Liver (tissue), 8 donors: ENCODE measurements at regions not wholly inside any gene's neighbourhood (a gene's known extent, or its start where the extent isn't known, plus 50 kb on each side); places are given as distances from the start of the nearest gene placed in this dataset.

ENCODE experiments used
- DNase-seq: peaks from one replicate; pipeline ENCODE4 v3.0.0-alpha.2; 2017; ENCODE audit warnings: low spot score
- H3K27ac ChIP-seq, 2 donors: one replicate each; pipeline ENCODE4 v1.7.0; 2013; ENCODE audit warnings: inconsistent platforms in 2 of 2, low read length in 2 of 2, control low read depth in 1 of 2, low read depth in 1 of 2, mild to moderate bottlenecking in 1 of 2
- H3K27me3 ChIP-seq, 4 donors: one replicate each; pipeline versions ENCODE4 v1.6.1 to v1.7.0; 2013; ENCODE audit warnings: low read length in 3 of 4, inconsistent platforms in 1 of 4, mild to moderate bottlenecking in 1 of 4, moderate library complexity in 1 of 4; ENCODE audit not compliant: control insufficient read depth in 4 of 4, insufficient read depth in 4 of 4
- H3K36me3 ChIP-seq, 4 donors: one replicate each; pipeline versions ENCODE4 v1.6.1 to v1.7.0; 2013; ENCODE audit warnings: low read length in 3 of 4, mild to moderate bottlenecking in 3 of 4, low read depth in 1 of 4, moderate library complexity in 1 of 4; ENCODE audit not compliant: control insufficient read depth in 4 of 4, insufficient read depth in 3 of 4
- H3K4me1 ChIP-seq, 4 donors: one replicate each; pipeline versions ENCODE4 v1.6.1 to v1.7.0; 2013; ENCODE audit warnings: low read length in 3 of 4, mild to moderate bottlenecking in 3 of 4, moderate library complexity in 1 of 4; ENCODE audit not compliant: control insufficient read depth in 4 of 4, insufficient read depth in 4 of 4
- H3K4me3 ChIP-seq, 3 donors: one replicate each; pipeline versions ENCODE4 v1.6.1 to v1.7.0; 2013; ENCODE audit warnings: low read length in 3 of 3, control low read depth in 1 of 3, low read depth in 1 of 3, mild to moderate bottlenecking in 1 of 3
- H3K9ac ChIP-seq, 2 donors: one replicate each; pipeline ENCODE4 v1.7.0; 2013; ENCODE audit warnings: low read length in 2 of 2, mild to moderate bottlenecking in 2 of 2, moderate library complexity in 2 of 2, control low read depth in 1 of 2, low read depth in 1 of 2
- H3K9me3 ChIP-seq, 4 donors: one replicate each; pipeline versions ENCODE4 v1.6.1 to v1.7.0; 2013; ENCODE audit warnings: low read length in 3 of 4; ENCODE audit not compliant: control insufficient read depth in 4 of 4
- FOXA1 ChIP-seq: IDR thresholded peaks from 2 replicates; pipeline ENCODE4 v1.6.1; 2016; ENCODE audit warnings: antibody characterized with exemption
- FOXA2 ChIP-seq: IDR thresholded peaks from 2 replicates; pipeline ENCODE4 v1.6.1; 2016; ENCODE audit warnings: antibody characterized with exemption
- GABPA ChIP-seq, 2 donors: IDR thresholded peaks in 1 of 2; conservative IDR thresholded peaks in 1 of 2; 2 replicates each; pipeline ENCODE4 v1.6.1; 2016; ENCODE audit warnings: antibody characterized with exemption in 2 of 2, mild to moderate bottlenecking in 1 of 2, moderate library complexity in 1 of 2
- HNF4A ChIP-seq, 2 donors: conservative IDR thresholded peaks; 2 replicates each; pipeline ENCODE4 v1.6.1; 2016; ENCODE audit warnings: antibody characterized with exemption in 2 of 2, mild to moderate bottlenecking in 2 of 2
- JUND ChIP-seq, 2 donors: IDR thresholded peaks; 2 replicates each; pipeline ENCODE4 v1.6.1; 2016; ENCODE audit warnings: antibody characterized with exemption in 2 of 2
- RAD21 ChIP-seq, 2 donors: IDR thresholded peaks; 2 replicates each; pipeline ENCODE4 v1.6.1; 2016; ENCODE audit warnings: antibody characterized with exemption in 2 of 2, mild to moderate bottlenecking in 2 of 2
- RXRA ChIP-seq, 2 donors: IDR thresholded peaks; 2 replicates each; pipeline ENCODE4 v1.6.1; 2017 to 2018; ENCODE audit warnings: antibody characterized with exemption in 2 of 2, mild to moderate bottlenecking in 1 of 2
- SP1 ChIP-seq: IDR thresholded peaks from 2 replicates; pipeline ENCODE4 v1.6.1; 2018; ENCODE audit warnings: antibody characterized with exemption, mild to moderate bottlenecking
- YY1 ChIP-seq: IDR thresholded peaks from 2 replicates; pipeline ENCODE4 v1.6.1; 2016; ENCODE audit warnings: antibody characterized with exemption, mild to moderate bottlenecking
- WGBS: extraction: QIAGEN DNeasy Blood & Tissue Kit; methylation state at CpG from one replicate; pipeline ENCODE4 v1.1.7; 2013; 5-methylcytosine and 5-hydroxymethylcytosine counted together
- TF ChIP-seq, protein P1 (sequence below): fragments of 150-350 bp; IDR thresholded peaks from 2 replicates; pipeline ENCODE4 v1.5.1; 2017; ENCODE audit warnings: improper control_type of control experiment, low read depth, low read length; ENCODE audit not compliant: missing input control
- TF ChIP-seq, protein P2 (sequence below): IDR thresholded peaks from 2 replicates; pipeline ENCODE4 v1.6.1; 2016; ENCODE audit warnings: antibody characterized with exemption
- TF ChIP-seq, protein P3 (sequence below): IDR thresholded peaks from 2 replicates; pipeline ENCODE4 v1.6.1; 2016; ENCODE audit warnings: antibody characterized with exemption
- donor health status: healthy.
- donor health status: healthy.
- donor health status: healthy.
- donor health status: healthy.
- donor health status: healthy.

DNA sequence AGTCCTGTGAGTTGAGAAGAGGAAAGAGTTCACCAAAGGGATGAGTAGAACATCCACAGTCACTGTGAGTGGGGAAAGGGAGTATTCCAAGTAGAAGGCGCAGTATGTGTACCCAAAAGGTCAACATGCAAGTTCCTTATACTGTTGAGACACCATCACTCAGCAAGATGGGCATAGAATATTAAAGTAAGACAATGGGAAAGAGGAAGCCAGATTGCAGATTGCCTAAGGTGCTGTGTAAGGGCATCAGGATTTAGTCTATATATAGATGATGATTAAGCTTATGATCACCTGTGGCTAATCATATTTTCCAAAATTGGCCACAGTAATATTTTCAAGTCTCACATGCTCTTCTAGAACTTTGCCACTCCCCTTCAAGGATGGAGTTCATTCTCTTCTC lies 120.1 kb upstream of the CAMK1G start (continued):
- TF ChIP-seq, protein P1, sequence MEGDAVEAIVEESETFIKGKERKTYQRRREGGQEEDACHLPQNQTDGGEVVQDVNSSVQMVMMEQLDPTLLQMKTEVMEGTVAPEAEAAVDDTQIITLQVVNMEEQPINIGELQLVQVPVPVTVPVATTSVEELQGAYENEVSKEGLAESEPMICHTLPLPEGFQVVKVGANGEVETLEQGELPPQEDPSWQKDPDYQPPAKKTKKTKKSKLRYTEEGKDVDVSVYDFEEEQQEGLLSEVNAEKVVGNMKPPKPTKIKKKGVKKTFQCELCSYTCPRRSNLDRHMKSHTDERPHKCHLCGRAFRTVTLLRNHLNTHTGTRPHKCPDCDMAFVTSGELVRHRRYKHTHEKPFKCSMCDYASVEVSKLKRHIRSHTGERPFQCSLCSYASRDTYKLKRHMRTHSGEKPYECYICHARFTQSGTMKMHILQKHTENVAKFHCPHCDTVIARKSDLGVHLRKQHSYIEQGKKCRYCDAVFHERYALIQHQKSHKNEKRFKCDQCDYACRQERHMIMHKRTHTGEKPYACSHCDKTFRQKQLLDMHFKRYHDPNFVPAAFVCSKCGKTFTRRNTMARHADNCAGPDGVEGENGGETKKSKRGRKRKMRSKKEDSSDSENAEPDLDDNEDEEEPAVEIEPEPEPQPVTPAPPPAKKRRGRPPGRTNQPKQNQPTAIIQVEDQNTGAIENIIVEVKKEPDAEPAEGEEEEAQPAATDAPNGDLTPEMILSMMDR, result no peak
- no peak for TF ChIP-seq FOXA1
- TF ChIP-seq RXRA (IDR thresholded peaks at IDR 0.05), result no peak
- no peak for TF ChIP-seq FOXA2
- TF ChIP-seq, protein P2, sequence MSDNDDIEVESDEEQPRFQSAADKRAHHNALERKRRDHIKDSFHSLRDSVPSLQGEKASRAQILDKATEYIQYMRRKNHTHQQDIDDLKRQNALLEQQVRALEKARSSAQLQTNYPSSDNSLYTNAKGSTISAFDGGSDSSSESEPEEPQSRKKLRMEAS, result no peak

DNA sequence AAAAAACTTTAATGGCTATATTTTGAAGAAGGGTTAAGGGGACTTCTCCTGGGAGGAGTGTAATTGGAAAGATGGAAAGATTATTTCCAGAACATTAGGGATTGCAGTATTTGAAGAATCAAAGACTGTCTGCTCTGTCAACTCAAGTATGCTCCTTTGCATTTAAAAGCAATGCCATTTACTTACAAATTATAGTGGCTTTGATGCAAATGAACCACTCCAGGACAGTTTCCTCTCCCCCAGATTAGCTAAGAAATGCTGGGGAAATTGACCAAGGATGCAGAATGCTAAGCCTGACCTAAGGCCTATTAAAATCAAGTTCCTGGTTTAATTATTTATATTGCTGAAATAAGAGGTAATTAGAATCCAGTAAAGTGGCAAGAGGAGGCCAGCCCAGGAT lies 110.5 kb upstream of the CAMK1G start:
- Histone ChIP-seq H3K4me1 (no peaks in the 10 kb centered on the region), H3K9ac (no peak overlapping the region), H3K36me3 (no peaks in the 10 kb centered on the region), H3K9me3 (peaks cover 4 to 9% (median 6%) of the 10 kb centered on the region in 4 donors), H3K27ac (no peak overlapping the region), H3K4me3 (no peak overlapping the region), H3K27me3 (no peaks in the 10 kb centered on the region)
- no peak for DNase-seq
- no peak for TF ChIP-seq RAD21 (IDR thresholded peaks at IDR 0.05)
- TF ChIP-seq, protein P3, sequence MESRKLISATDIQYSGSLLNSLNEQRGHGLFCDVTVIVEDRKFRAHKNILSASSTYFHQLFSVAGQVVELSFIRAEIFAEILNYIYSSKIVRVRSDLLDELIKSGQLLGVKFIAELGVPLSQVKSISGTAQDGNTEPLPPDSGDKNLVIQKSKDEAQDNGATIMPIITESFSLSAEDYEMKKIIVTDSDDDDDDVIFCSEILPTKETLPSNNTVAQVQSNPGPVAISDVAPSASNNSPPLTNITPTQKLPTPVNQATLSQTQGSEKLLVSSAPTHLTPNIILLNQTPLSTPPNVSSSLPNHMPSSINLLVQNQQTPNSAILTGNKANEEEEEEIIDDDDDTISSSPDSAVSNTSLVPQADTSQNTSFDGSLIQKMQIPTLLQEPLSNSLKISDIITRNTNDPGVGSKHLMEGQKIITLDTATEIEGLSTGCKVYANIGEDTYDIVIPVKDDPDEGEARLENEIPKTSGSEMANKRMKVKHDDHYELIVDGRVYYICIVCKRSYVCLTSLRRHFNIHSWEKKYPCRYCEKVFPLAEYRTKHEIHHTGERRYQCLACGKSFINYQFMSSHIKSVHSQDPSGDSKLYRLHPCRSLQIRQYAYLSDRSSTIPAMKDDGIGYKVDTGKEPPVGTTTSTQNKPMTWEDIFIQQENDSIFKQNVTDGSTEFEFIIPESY, result no peak
- TF ChIP-seq YY1, result no peak
- TF ChIP-seq, protein P1, result no peak
- TF ChIP-seq HNF4A (conservative IDR thresholded peaks at IDR 0.05), result no peak
- TF ChIP-seq JUND (IDR thresholded peaks at IDR 0.05), result no peak
- no peak for TF ChIP-seq GABPA (IDR thresholded peaks at IDR 0.05 in 1 of 2, conservative IDR thresholded peaks at IDR 0.05 in 1 of 2)
- no peak for TF ChIP-seq SP1

DNA sequence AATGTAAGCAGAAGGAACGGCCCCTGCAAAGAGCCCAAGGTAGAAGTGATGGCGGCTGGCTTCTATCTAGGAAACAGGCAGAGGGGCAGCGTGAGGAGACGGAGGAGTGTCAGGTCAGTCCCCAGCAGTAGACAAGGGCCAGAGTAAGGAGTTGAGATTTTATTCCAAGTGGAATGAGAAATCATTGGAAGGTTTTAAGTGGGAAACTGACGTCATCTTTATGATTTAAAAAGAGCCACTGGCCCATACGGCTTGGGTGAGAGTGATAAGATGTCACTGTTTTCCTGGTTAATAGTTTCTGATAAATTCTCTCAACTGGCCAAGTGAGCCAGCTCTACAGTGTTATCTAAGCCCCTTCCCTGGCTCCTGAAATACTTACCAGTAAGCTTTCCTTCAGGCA lies 103.2 kb upstream of the CAMK1G start:
- Histone ChIP-seq H3K4me1 (no peaks in the 10 kb centered on the region), H3K9me3 (no peaks in the 10 kb centered on the region), H3K36me3 (no peaks in the 10 kb centered on the region), H3K4me3 (no peak overlapping the region), H3K9ac (no peak overlapping the region), H3K27ac (no peak overlapping the region), H3K27me3 (no peaks in the 10 kb centered on the region)
- no peak for DNase-seq
- WGBS, result 84% methylated on average over 6 of the region's 6 CpGs
- TF ChIP-seq FOXA2 (no peak), RXRA (IDR thresholded peaks at IDR 0.05) (no peak), FOXA1 (no peak)
